HG03469 (cell line): ENCODE measurements at regions not wholly inside any gene's neighbourhood (a gene's known extent, or its start where the extent isn't known, plus 50 kb on each side); places are given as distances from the start of the nearest gene placed in this dataset.
"Not testable (repeated sequence)": the region's sequence is repeated elsewhere in the genome, so short reads cannot be mapped to it uniquely, and the experiment has no call there.

ENCODE experiments used
- ATAC-seq: cut with Tn5 transposase; IDR thresholded peaks from one replicate; pipeline ENCODE4 v1.9.1; 2021; ENCODE audit warnings: mild to moderate bottlenecking, moderate library complexity, moderate number of reproducible peaks; ENCODE audit not compliant: unreplicated experiment

DNA sequence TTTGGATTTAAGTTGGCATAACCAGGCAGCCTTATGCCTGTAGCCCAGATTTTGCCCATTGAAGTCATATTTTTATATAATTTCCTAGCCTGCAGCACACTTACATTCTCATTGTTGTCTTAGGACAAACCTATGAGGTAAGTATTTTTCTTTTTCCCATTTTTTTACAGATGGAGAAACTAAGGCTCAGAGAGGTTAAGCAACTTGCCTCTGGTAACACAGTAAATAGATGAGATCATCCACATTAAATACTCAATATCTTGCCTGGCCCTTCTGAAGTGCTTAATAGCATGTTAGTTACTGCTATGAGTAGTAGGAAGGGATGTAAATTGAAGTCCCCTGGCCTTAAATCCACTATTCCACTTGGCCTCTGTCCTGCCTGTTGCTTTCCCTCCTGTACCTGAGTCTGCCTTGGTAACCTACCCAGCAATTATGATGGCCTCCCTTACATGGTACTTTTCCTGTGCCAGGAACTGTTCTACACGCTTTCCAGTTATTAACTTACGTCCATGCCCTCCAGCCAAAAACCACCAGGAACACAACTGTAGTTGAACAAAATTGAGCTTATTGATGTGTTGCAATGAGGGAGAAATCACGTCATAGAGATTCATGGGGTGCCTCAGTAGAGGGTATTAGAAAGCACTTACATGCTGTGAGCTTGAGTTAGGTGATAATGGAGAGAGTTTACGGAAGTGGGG is 111.6 kb upstream of the FGGY start:
- no peak for ATAC-seq

DNA sequence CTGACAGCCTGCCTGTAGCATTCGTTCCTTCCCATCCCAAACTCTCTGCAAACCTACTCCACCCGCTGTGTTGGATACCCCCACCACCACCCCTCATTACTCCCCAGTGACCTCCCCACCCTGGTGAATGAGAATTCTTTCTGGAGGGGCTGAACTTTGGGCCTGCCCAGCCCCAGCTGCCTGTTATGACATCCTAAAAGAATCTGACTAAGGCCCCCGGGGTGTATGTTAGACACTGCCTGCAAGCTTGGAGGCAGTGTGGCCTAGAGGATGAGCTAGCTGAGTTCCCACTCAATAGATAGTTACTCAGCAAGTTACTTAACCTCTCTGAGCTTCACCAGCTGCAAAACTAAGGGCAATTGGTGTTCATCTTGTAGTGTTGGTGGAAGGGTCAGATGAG is 110.2 kb upstream of the FGGY start:
- no peak for ATAC-seq

DNA sequence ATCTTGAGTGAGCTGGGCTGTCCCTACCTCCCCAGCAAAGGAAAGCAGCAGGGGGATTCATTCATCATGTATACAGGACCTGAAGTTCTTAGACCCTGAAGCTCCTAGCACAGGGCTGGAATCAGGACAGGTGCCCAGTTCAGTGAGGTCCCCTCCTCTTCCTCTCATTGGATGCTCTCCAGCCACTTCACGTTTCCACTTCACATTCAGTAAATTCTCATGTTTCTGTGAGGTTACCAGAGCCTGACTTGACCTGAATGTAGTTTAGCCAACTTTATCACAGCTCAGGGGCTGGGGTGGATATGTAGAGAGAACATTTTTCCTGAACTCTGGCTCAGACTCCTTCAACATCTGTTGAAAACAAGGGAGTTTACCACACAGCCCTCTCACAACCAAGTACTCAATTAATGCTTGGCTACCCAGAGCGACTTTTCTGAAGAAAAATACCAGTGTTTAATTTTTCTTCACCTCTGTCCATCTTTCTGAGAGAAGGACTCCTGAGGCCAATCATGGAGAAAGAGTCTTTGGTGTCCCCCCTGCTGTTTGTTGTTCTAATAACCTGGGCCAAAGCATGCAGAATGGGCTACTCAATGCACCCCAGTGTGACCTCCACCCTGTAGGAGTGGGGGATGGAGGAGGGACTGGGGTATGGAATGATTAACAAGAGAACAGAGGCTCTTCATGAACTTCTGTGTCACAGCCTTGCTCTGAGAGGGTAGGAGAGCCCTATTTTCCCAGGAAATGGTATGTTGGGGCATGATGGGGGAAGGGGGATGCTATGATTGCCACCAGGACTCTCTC is 108.3 kb upstream of the FGGY start:
- no peak for ATAC-seq

DNA sequence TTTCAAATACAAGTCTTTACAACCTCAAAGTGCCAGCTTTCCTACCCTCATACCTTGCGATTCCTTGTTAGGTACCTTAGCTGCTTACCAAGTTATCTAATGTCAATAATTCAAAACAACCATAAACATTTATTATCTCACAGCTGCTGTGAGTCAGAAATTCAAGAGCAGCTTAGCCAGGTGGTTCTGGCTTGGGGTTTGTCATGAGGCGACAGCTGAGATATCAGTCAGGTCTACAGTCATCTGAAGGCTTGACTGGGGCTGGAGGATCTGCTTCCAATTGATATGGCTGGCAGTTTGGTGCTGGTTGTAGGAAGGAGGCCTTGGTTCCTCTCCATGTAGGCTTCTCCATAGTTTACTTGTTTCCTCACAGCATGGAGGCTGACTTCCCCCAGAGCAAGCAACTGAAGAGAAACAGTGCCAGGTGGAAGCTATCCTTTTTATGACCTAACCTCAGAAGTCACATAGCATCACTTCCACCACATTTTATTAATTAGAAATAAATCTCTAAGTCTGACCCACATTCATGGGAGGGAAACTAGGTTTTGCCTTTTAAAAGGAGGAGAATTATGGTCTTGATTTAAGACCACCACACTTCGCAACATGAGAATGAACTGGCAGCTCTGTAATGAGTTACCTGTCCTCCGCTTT is 103.3 kb upstream of the FGGY start:
- ATAC-seq: no peak

DNA sequence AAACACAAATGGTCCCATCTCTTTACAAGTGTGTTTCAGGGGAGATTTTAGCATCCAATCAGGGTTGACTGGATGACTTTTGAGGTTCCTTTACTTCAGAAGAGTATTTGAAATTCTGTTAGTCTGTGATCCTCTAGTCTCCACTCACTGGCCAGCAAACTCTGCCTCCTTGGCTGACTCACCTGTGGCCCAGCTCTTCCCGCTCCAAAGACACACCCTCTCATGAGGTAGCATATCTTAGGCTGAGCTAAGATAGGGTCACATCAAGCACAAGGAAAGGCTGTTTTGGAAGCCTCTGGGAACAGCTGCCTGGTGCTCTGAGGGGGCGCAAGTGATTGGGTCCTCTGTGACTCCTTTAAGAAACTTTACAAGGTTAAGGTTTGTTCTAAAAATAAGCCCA is 102.3 kb upstream of the FGGY start:
- no peak for ATAC-seq

DNA sequence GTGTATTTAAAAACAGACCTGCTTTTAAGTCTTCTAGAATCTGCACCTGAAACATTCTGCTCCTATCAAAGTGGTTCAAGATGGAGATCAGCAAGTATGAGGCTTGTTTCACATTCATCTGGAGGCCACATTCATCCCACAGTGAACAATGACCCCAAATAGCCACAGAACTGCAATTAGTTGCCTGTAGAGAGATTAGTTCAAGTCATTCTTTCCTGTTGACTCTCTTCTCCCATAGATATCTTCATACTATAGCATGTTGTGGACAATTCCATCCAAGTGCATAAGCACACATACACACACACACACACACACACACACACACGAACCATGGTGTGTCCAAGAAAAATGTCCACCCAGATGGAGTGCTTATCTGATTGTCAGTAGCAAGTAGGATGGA is 101.7 kb upstream of the FGGY start:
- ATAC-seq: no peak

DNA sequence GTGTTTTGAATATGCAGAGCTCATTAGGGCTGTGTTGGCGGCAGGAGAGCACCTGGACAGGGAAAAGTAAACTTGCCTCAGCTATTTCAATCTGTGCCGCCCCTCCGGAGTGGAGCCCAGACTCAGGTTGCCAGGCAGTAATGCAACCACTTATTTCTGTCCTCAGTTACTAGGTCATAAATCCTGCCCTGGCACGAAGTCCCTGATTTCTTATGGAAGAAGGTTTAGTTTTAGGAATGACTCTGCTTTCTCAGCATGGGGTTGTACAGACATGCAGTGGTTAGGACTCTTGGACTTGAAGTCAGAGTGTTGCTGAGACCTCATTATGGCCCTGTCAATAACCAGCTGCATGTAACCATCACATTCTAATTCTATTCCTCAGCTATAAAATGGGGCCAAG is 98.3 kb upstream of the FGGY start:
- no peak for ATAC-seq

DNA sequence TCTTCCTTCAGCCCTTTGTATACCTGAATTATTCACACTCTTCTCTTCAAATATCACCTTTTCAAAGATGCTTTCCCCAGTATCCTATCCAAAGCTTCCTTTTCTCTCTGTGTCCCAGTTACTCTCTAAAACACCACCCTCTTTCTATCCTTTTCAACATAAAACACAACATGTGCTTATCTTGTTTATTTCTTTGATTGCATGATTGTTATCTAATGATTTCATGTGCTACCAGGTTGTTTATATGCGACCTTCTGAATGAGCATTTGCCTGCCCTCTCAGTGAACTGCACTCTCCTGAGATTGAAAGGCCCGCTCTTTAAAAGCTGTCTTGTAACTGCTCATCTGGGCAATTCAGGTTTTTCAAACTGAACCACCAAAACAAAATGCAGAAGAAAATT is 97.7 kb upstream of the FGGY start:
- no peak for ATAC-seq

- no peak for ATAC-seq
Observed at GRCh38 chr1:59199719-59200376, 97.0 kb upstream of the FGGY start.

- ATAC-seq: no peak
Observed at GRCh38 chr1:59201341-59201740, 95.6 kb upstream of the FGGY start.

DNA sequence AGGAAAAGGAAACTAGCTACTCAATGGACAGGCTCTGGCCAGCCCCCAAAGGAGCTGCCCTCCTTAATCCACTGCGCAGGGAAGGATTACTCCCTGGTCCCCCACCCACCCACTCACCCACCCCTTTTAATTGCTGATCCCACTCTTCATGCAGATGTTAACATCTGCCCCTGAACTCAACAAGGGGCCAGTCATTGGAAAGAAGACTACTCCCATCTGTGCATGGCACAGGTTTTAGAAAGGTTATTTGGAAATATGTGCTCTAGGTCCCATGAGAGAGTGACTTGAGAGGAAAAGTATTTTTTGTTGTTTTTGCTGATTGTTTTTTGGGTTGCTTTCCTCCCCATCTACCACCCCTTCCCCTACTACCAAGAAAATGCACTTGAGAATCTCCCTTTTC is 94.4 kb upstream of the FGGY start:
- no peak for ATAC-seq

DNA sequence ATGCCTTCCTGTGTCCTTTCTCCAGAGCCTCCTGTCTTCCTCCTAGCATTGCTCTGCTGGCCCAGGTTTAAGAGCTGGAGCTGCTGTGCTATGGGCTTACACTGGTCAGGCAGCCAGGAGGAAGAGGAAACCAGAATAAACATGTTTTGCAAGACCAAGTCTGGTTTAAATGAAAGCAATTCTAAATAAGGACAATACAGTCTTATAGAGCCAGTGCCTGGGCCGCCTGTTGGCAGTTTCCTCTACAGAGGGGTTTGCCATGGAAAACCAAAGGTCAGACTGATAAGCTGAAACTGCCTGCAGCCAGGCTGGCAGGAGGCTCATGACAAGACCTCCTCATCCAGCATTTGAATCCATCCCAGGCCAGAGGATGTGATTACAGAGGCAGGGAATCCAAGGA is 92.9 kb upstream of the FGGY start:
- no peak for ATAC-seq

GRCh38 chr1:59206616-59207015 is 90.3 kb upstream of the FGGY start:
- ATAC-seq: not testable (repeated sequence)

DNA sequence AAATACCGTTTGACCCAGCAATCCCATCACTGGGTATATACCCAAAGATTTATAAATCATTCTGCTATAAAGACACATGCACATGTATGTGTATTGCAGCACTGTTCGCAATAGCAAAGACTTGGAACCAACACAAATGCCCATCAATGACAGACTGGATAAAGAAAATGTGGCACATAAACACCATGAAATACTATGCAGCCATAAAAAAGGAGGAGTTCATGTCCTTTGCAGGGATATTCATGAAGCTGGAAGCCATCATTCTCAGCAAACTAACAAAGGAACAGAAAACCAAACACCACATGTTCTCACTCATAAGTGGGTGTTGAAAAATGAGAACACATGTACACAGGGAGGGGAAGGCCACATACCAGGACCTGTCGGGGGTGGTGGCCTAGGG is 86.5 kb upstream of the FGGY start:
- not testable (repeated sequence) for ATAC-seq

DNA sequence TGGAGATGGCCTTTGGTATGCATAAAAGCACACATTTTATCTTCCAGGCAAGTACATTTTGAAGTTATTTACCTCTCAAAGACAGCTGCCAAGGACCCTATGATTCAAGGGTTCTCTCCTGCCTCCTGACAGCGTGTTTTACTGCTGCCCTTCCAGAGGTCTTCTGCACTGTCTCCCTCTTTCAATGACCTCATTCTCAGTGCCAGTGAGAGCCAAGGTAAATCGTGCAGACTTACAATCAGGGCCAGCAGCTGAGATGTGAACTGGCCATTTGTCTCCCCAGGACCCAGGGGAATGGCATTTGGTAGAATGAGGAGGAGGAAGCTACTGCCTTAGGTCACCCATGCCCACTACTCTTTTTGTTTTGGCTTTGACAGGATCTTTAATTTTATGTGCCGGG is 84.2 kb upstream of the FGGY start:
- no peak for ATAC-seq

- no peak for ATAC-seq
Observed at GRCh38 chr1:59214248-59215208, 82.4 kb upstream of the FGGY start.

- ATAC-seq: no peak
Observed at GRCh38 chr1:59215766-59216291, 81.1 kb upstream of the FGGY start.

DNA sequence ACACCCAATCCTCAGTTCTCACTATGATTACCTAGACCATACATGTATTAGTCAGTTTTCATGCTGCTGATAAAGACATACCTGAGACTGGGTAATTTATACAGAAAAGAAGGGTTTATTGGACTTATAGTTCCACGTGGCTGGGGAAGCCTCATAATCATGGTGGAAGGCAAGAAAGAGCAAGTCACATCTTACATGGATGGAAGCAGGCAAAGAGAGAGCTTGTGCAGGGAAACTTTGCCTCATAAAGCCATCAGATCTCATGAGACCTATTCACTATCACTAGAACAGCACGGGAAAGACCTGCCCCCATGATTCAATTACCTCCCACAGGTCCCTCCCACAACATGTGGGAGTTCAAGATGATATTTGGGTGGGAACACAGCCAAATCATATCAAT is 79.5 kb upstream of the FGGY start:
- not testable (repeated sequence) for ATAC-seq

- no peak for ATAC-seq
Observed at GRCh38 chr1:59218521-59219236, 78.2 kb upstream of the FGGY start.
